Esophagus muscularis mucosa (tissue), 4 donors: ENCODE measurements at regions not wholly inside any gene's neighbourhood (a gene's known extent, or its start where the extent isn't known, plus 50 kb on each side); places are given as distances from the start of the nearest gene placed in this dataset.

Source experiments
- DNase-seq: peaks from one replicate; pipeline ENCODE4 v3.0.0-alpha.2; 2017; ENCODE audit errors: extremely low spot score
- H3K27ac ChIP-seq, 4 donors: fragments of 200-600 bp; sonication (generic); replicated peaks in 1 of 4; 1 replicate in 3 of 4; 2 replicates in 1 of 4; pipeline ENCODE4 v1.5.1; 2016 to 2019; ENCODE audit warnings: mild to moderate bottlenecking in 1 of 4
- H3K27me3 ChIP-seq, 4 donors: fragments of 200-600 bp; sonication (generic); one replicate each; pipeline versions ENCODE4 v1.5.1 to v1.6.0; 2016 to 2019
- H3K36me3 ChIP-seq, 4 donors: fragments of 200-600 bp; sonication (generic); one replicate each; pipeline ENCODE4 v1.5.1; 2016 to 2019
- H3K4me1 ChIP-seq, 4 donors: fragments of 200-600 bp; sonication (generic); one replicate each; pipeline ENCODE4 v1.5.1; 2016 to 2019
- H3K4me3 ChIP-seq, 4 donors: fragments of 200-600 bp; sonication (generic); 1 replicate in 2 of 4; 2 replicates in 2 of 4; pipeline ENCODE4 v1.5.1; 2016 to 2019; ENCODE audit warnings: mild to moderate bottlenecking in 4 of 4, moderate library complexity in 1 of 4
- H3K9me3 ChIP-seq, 4 donors: fragments of 200-600 bp; sonication (generic); 1 replicate in 3 of 4; 2 replicates in 1 of 4; pipeline ENCODE4 v1.5.1; 2016 to 2019
- EP300 ChIP-seq: sonication (generic); formaldehyde crosslinking; IDR thresholded peaks from one replicate; pipeline ENCODE4 v1.6.1; 2017; ENCODE audit warnings: antibody characterized with exemption
- POLR2A ChIP-seq: fragments of 450-650 bp; IDR thresholded peaks from one replicate; pipeline ENCODE4 v1.6.1; 2017; ENCODE audit warnings: antibody characterized with exemption, moderate library complexity, mild to moderate bottlenecking, low read depth
- POLR2AphosphoS5 ChIP-seq, 2 donors: sonication (generic); formaldehyde crosslinking; IDR thresholded peaks; one replicate each; pipeline ENCODE4 v1.6.1; 2017; ENCODE audit warnings: antibody characterized with exemption in 2 of 2
- WGBS: methylation state at CpG from one replicate; pipeline ENCODE4 v1.1.5; 2018; 5-methylcytosine and 5-hydroxymethylcytosine counted together
- intact Hi-C: fragments of 100-400 bp; cut with DNase I; formaldehyde crosslinking; loops from one replicate; pipeline ENCODE4 v1.15.1; 2023
- TF ChIP-seq, protein P1 (sequence below), 3 experiments: fragments of 200-600 bp in 2 of 3; fragments of 450-650 bp in 1 of 3; sonication (generic) in 2 of 3; IDR thresholded peaks; one replicate each; pipeline ENCODE4 v1.5.1; 2017 to 2019; ENCODE audit warnings: antibody characterized with exemption in 3 of 3, mild to moderate bottlenecking in 2 of 3, moderate library complexity in 1 of 3

DNA sequence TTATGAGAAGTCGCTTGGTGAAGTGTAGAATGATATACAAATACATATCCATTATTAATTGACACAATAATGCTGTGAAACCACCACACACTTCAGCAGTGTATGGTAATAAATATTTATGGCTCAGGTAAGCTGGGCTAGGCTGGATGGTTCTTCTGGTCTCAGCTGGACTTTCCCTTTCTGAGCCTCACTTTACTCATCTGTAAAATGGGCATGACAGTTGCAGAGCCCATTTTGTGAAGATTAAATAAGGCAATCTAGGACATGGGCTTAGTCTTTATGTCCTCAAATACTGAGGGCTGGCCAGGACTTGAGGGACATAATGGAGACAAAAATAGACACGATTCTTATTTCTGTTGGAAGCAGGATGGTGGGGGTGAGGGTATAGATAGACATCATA lies 196.1 kb downstream of the MIAT start:
- WGBS = 95% methylated on average over 2 of the region's 2 CpGs
- no peaks in the 10 kb centered on the region for H3K36me3 ChIP-seq
- intact Hi-C loops = no loop called here
- DNase-seq = no peak
- H3K27me3 ChIP-seq = no peaks in the 10 kb centered on the region
- no peaks in the 10 kb centered on the region for H3K4me1 ChIP-seq
- no peak overlapping the region for H3K27ac ChIP-seq
- TF ChIP-seq EP300 = no peak
- H3K4me3 ChIP-seq = no peak overlapping the region
- H3K9me3 ChIP-seq = no peaks in the 10 kb centered on the region

DNA sequence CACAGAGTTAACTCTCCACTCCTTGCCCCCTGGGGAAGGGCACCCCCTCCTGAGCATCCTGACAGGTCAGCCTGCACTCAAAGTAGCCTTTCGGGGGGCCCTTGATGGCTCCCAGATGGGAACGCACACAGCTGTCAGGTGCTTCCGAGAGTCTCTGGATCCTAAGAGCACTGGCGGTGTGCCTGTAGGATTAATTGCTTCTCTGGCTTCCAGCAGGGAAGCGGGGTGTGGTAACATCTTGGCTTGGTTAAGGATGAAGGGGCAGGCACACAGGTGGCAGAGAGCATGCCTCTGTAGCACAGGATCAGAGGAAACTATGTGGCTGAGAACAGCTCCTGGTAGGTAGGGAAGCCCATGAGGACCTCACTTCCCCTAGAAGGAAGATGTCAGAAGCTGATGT lies 199.8 kb downstream of the MIAT start:
- peak; percentile 77 for DNase-seq
- intact Hi-C loops = no loop called here
- WGBS = 73% methylated on average over 5 of the region's 5 CpGs
- Histone ChIP-seq H3K27ac (no peak overlapping the region), H3K36me3 (no peaks in the 10 kb centered on the region), H3K4me3 (no peak overlapping the region), H3K9me3 (no peaks in the 10 kb centered on the region), H3K4me1 (no peaks in the 10 kb centered on the region), H3K27me3 (no peaks in the 10 kb centered on the region)
- TF ChIP-seq, protein P1, sequence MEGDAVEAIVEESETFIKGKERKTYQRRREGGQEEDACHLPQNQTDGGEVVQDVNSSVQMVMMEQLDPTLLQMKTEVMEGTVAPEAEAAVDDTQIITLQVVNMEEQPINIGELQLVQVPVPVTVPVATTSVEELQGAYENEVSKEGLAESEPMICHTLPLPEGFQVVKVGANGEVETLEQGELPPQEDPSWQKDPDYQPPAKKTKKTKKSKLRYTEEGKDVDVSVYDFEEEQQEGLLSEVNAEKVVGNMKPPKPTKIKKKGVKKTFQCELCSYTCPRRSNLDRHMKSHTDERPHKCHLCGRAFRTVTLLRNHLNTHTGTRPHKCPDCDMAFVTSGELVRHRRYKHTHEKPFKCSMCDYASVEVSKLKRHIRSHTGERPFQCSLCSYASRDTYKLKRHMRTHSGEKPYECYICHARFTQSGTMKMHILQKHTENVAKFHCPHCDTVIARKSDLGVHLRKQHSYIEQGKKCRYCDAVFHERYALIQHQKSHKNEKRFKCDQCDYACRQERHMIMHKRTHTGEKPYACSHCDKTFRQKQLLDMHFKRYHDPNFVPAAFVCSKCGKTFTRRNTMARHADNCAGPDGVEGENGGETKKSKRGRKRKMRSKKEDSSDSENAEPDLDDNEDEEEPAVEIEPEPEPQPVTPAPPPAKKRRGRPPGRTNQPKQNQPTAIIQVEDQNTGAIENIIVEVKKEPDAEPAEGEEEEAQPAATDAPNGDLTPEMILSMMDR (IDR thresholded peaks at IDR 0.05) = no peak

DNA sequence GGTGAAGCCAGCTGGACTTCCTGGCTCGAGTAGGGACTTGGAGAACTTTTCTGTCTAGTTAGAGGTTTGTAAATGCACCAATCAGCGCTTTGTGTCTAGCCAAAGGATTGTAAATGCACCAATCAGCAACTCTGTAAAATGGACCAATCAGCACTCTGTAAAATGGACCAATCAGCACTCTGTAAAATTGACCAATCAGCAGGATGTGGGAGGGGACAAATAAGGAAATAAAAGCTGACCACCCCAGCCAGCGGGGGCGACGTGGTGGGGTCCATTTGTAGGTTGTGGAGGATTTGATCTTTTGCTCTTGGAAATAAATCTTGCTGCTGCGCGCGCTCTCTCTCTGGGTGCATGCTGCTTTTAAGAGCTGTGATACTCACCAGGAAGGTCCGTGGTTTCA lies 202.9 kb downstream of the MIAT start:
- no peaks in the 10 kb centered on the region for H3K4me1 ChIP-seq
- no peak overlapping the region for H3K27ac ChIP-seq
- intact Hi-C loops = no loop called here
- TF ChIP-seq POLR2A (no peak), POLR2AphosphoS5 (IDR thresholded peaks at IDR 0.05) (no peak), EP300 (no peak)
- TF ChIP-seq, protein P1 (IDR thresholded peaks at IDR 0.05) = no peak
- DNase-seq = peak; percentile 79
- H3K27me3 ChIP-seq = no peaks in the 10 kb centered on the region
- H3K4me3 ChIP-seq = no peak overlapping the region
- over 99% methylated on average over 9 of the region's 9 CpGs for WGBS
- H3K9me3 ChIP-seq = no peaks in the 10 kb centered on the region
- H3K36me3 ChIP-seq = no peaks in the 10 kb centered on the region

DNA sequence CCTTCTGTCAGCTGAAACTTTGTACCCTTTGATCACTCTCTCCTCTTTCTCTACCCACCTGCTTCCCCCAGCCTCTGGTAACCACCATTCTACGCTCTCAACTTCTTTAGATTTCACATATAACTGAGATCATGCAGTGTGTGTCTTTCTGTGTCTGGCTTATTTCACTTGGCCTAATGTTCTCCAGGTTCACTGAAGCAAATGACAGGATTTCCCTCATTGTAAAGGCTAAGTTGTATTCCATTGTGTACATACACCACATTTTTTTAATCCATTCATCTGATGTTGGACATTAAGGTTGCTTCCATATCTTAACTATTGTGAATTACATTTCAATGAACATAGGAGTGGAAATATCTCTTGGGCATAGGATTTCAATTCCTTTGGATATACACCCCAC lies 207.6 kb downstream of the MIAT start:
- H3K4me1 ChIP-seq = no peaks in the 10 kb centered on the region
- no peaks in the 10 kb centered on the region for H3K27me3 ChIP-seq
- DNase-seq = no peak
- peaks cover 0 to 5% (median 0%) of the 10 kb centered on the region in 4 donors for H3K36me3 ChIP-seq
- H3K27ac ChIP-seq = no peak overlapping the region
- no peak for TF ChIP-seq EP300
- TF ChIP-seq, protein P1 (IDR thresholded peaks at IDR 0.05) = no peak
- no peak for TF ChIP-seq POLR2AphosphoS5 (IDR thresholded peaks at IDR 0.05)
- no peak for TF ChIP-seq POLR2A
- WGBS = 100% methylated on average over 1 of the region's 1 CpG
- no peak overlapping the region for H3K4me3 ChIP-seq
- peaks cover 0 to 4% (median 0%) of the 10 kb centered on the region in 4 donors for H3K9me3 ChIP-seq
- intact Hi-C loops = no loop called here

DNA sequence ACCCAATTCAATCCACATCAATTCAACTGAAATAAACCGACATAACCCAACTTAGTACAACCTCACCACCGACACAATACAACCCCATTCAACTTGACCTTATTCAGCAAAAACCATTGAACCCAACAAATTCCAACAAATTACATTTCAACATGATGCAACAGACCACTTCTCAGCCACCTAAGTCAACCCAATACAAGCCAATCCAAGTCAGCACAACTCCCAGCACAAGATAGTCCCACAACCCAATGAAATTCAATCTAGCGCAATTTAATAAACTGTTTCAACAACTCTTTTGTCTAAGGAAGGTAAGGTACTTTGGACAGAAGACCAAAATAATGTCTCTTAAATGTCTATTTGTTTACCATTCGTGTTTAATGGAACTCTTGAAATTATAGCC lies 226.0 kb downstream of the MIAT start:
- TF ChIP-seq POLR2AphosphoS5 (IDR thresholded peaks at IDR 0.05) (no peak), EP300 (no peak), POLR2A (no peak)
- TF ChIP-seq, protein P1 (IDR thresholded peaks at IDR 0.05) = no peak
- intact Hi-C loops = no loop called here
- Histone ChIP-seq H3K36me3 (no peaks in the 10 kb centered on the region), H3K27me3 (no peaks in the 10 kb centered on the region), H3K9me3 (no peaks in the 10 kb centered on the region), H3K4me1 (peaks cover 0 to 26% (median 17%) of the 10 kb centered on the region in 4 donors), H3K27ac (no peak overlapping the region), H3K4me3 (no peak overlapping the region)
- WGBS = 92% methylated on average over 4 of the region's 4 CpGs
- DNase-seq = peak; percentile 57
